ENCODE measurements at regions not wholly inside any gene's neighbourhood (a gene's known extent, or its start where the extent isn't known, plus 50 kb on each side); places are given as distances from the start of the nearest gene placed in this dataset.

DNA sequence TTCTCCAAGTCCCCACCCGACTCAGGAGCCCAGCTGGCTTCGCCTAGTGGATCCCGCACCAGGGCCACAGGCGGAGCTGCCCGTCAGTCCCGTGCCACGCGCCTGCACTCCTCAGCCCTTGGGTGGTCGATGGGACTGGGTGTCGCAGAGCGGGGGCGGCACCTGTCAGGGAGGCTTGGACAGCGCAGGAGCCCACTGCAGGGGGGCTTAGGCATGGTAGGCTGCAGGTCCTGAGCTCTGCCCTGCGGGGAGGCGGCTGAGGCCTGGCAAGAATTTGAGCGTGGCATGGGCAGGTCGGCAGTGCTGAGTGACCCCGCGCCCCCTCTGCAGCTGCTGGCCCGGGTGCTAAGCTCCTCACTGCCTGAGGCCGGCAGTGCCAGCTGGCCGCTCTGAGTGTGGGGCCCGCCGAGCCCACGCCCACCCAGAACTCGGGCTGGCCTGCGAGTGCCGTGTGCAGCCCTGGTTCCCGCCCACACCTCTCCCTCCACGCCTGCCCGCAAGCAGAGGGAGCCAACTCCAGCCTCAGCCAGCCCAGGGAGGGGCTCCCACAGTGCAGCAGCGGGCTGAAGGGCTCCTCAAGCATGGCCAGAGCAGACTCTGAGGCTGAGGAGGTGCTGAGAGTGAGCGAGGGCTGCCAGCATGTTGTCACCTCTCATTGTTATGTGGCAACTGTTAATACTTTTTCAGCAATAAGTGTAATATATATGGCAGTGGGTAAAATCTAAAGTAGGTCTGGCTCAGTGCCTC, 548.4 kb upstream of the BRINP3 start:
- no peaks in the 10 kb centered on the region for H3K27me3 Mint-ChIP-seq (ENCODE audit: insufficient read depth)
- DNase-seq = no peak
- H3K9me3 Mint-ChIP-seq = peaks cover 42% of the 10 kb centered on the region
- no peak overlapping the region for H3K4me3 Mint-ChIP-seq
- TF ChIP-seq, protein P1, sequence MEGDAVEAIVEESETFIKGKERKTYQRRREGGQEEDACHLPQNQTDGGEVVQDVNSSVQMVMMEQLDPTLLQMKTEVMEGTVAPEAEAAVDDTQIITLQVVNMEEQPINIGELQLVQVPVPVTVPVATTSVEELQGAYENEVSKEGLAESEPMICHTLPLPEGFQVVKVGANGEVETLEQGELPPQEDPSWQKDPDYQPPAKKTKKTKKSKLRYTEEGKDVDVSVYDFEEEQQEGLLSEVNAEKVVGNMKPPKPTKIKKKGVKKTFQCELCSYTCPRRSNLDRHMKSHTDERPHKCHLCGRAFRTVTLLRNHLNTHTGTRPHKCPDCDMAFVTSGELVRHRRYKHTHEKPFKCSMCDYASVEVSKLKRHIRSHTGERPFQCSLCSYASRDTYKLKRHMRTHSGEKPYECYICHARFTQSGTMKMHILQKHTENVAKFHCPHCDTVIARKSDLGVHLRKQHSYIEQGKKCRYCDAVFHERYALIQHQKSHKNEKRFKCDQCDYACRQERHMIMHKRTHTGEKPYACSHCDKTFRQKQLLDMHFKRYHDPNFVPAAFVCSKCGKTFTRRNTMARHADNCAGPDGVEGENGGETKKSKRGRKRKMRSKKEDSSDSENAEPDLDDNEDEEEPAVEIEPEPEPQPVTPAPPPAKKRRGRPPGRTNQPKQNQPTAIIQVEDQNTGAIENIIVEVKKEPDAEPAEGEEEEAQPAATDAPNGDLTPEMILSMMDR (IDR thresholded peaks at IDR 0.05) = no peak
- no peak overlapping the region for H3K27ac Mint-ChIP-seq
- 0 out of 2 replicates have a peak, but pooled peaks cover 4% of the 10 kb centered on the region for H3K36me3 Mint-ChIP-seq (ENCODE audit: low read depth)
- no peaks in the 10 kb centered on the region for H3K4me1 Mint-ChIP-seq (ENCODE audit: low read depth)

GRCh38 chr1:191026828-191027227, 549.2 kb upstream of the BRINP3 start:
- Mint-ChIP-seq H3K4me3 (no peak overlapping the region), H3K4me1 (ENCODE audit: low read depth) (no peaks in the 10 kb centered on the region), H3K27me3 (ENCODE audit: insufficient read depth) (no peaks in the 10 kb centered on the region), H3K27ac (no peak overlapping the region), H3K9me3 (peaks cover 49% of the 10 kb centered on the region), H3K36me3 (ENCODE audit: low read depth) (0 out of 2 replicates have a peak, but pooled peaks cover 4% of the 10 kb centered on the region)
- TF ChIP-seq, protein P1 (IDR thresholded peaks at IDR 0.05) = no peak
- DNase-seq = no peak

- TF ChIP-seq, protein P1 (IDR thresholded peaks at IDR 0.05) = no peak
- no peaks in the 10 kb centered on the region for H3K36me3 Mint-ChIP-seq (ENCODE audit: low read depth)
- H3K4me3 Mint-ChIP-seq = no peak overlapping the region
- H3K27me3 Mint-ChIP-seq (ENCODE audit: insufficient read depth) = no peaks in the 10 kb centered on the region
- H3K9me3 Mint-ChIP-seq = peaks cover 42% of the 10 kb centered on the region
- no peak overlapping the region for H3K27ac Mint-ChIP-seq
- no peak for DNase-seq
- no peaks in the 10 kb centered on the region for H3K4me1 Mint-ChIP-seq (ENCODE audit: low read depth)
Measured at GRCh38 chr1:191034132-191034531, 556.5 kb upstream of the BRINP3 start.

DNA sequence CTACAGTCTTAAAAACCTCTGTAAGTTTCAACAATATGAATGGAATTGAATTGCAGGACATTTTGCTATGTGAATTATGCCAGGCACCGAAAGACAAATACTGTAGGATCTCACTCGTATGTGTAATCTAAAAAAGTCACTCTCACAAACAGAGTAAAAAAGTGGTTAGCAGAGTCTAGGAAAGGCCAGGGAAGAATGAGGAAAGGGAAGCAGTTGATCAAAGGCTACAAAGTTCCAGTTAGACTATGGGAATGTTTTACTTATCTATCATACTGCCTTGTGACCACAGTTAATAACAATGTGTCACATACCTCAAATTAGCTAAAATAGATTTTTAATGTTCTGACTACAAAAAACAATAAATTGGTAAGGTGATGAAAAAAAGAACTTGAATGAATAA, 565.4 kb upstream of the BRINP3 start:
- peaks cover 29% of the 10 kb centered on the region for H3K9me3 Mint-ChIP-seq
- H3K27ac Mint-ChIP-seq = no peak overlapping the region
- H3K36me3 Mint-ChIP-seq (ENCODE audit: low read depth) = no peaks in the 10 kb centered on the region
- H3K27me3 Mint-ChIP-seq (ENCODE audit: insufficient read depth) = no peaks in the 10 kb centered on the region
- no peak for DNase-seq
- no peaks in the 10 kb centered on the region for H3K4me1 Mint-ChIP-seq (ENCODE audit: low read depth)
- no peak overlapping the region for H3K4me3 Mint-ChIP-seq
- TF ChIP-seq, protein P1 (IDR thresholded peaks at IDR 0.05) = no peak

DNA sequence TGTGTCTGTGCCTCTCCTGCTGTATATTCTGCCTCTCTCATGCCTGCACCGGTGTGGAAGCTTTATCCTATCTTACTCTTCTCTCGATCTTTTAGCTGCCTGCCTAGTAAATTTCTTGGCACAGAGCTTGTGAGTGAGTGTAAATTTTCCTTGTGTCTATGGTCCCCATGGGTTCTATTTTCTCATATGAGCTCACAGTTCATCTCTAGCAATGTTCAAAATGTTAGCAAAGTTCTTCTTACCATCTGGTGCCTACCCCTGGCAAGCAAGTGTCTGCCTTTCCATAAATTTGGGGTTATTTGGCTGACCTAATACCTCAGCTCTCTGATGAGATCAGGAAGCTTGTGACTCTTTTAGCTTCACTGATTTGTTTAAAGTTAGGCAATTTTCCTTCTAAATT, 572.1 kb upstream of the BRINP3 start:
- TF ChIP-seq, protein P1 (IDR thresholded peaks at IDR 0.05) = no peak
- Mint-ChIP-seq H3K27ac (no peak overlapping the region), H3K4me1 (ENCODE audit: low read depth) (no peaks in the 10 kb centered on the region), H3K4me3 (no peak overlapping the region), H3K9me3 (peaks cover 49% of the 10 kb centered on the region), H3K36me3 (ENCODE audit: low read depth) (no peaks in the 10 kb centered on the region), H3K27me3 (ENCODE audit: insufficient read depth) (no peaks in the 10 kb centered on the region)
- DNase-seq = no peak
